ENCODE measurements at regions not wholly inside any gene's neighbourhood (a gene's known extent, or its start where the extent isn't known, plus 50 kb on each side); places are given as distances from the start of the nearest gene placed in this dataset.

- DNase-seq (ENCODE audit: low spot score): no peak
Observed at GRCh38 chr4:89549907-89550306, 242.3 kb upstream of the GPRIN3 start.

GRCh38 chr4:89545315-89545714, 237.7 kb upstream of the GPRIN3 start:
- no peak for DNase-seq (ENCODE audit: low spot score)

GRCh38 chr4:89541998-89542397, 234.4 kb upstream of the GPRIN3 start:
- DNase-seq (ENCODE audit: low spot score): no peak

DNA sequence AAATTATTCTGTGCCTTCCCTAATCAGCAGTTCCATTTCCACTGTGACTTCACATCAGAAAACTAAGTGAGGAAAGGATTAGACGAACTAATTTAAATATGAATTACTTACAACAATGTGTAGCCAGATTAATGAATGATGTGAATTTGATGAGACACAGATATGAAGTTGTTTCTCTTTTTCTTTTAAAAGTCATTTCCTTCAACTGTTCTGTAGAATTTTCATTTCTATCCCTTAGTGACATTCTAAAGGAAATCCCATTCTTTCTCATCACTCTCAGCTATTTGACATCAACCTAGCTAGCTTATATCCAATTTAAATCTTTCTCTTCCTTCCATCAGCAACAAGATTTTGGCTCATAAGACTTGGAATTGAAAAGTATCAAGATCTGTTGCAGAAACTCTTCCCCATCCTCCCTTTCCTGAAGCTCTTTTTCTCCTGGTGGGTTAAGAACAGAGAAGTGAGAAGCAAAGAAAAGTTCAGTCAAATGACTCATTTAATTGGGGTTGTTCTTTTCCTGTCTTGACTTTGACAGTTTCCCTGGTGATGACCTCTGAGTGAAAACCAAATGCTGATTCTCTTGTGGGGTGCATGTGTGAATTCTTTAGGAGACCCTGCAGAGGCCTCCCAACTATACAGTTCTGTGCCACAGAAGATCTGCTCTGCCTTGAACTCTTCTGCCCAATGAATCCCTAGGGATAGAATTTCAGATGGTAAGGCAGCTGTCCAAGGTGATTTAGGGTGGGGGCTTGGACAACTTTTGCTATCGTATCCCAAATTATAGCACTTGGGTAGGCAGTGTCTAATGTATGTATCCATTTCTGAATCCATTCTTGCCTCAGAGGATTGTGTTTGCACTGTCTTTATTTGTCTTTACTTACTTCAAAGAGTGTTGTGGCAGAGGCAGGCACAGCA, 232.5 kb upstream of the GPRIN3 start:
- no peak for DNase-seq (ENCODE audit: low spot score)

GRCh38 chr4:89539374-89539773, 231.8 kb upstream of the GPRIN3 start:
- no peak for DNase-seq (ENCODE audit: low spot score)

GRCh38 chr4:89538886-89539285, 231.3 kb upstream of the GPRIN3 start:
- DNase-seq (ENCODE audit: low spot score): no peak

DNA sequence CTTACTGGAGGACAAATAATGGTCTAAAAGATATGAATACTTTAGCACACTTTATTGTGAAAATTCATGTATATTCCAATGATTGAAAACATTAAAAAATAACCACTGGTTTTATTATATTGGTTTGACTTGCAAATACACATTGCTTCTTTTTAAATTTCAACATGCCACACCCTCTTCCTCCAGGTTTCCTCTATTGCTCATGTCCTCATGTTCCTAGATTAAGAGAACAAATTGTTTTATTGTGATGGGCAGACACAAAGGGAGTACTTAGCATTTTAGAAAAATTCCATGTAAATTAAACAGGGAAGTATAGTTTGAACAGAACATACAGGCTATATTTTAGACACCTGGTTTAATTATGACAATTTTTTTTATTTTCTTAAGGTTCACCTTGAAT, 230.6 kb upstream of the GPRIN3 start:
- no peak for DNase-seq (ENCODE audit: low spot score)

DNA sequence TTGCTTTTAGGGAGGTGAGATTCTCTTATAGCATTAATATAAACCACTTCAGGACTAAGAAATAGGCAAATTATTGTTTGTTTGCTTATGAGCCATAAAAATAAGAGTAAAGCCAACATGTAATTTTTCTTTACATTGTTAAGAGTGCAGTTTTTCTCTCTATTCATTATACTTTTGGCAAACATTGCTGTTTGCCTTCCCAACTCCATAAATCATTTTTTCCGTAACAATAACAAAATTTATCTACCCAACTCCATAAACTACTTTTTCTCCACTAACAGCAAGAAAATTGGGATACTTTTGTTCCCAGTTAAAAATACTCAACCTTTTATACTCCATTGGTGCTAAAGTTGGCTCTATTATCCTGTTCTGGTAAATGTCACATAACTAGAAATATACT, 229.7 kb upstream of the GPRIN3 start:
- no peak for DNase-seq (ENCODE audit: low spot score)

- DNase-seq (ENCODE audit: low spot score): no peak
Observed at GRCh38 chr4:89535251-89535650, 227.7 kb upstream of the GPRIN3 start.

GRCh38 chr4:89534356-89534755, 226.8 kb upstream of the GPRIN3 start:
- no peak for DNase-seq (ENCODE audit: low spot score)

GRCh38 chr4:89531932-89532640, 224.5 kb upstream of the GPRIN3 start:
- no peak for DNase-seq (ENCODE audit: low spot score)

GRCh38 chr4:89528526-89529133, 221.0 kb upstream of the GPRIN3 start:
- no peak for DNase-seq (ENCODE audit: low spot score)

DNA sequence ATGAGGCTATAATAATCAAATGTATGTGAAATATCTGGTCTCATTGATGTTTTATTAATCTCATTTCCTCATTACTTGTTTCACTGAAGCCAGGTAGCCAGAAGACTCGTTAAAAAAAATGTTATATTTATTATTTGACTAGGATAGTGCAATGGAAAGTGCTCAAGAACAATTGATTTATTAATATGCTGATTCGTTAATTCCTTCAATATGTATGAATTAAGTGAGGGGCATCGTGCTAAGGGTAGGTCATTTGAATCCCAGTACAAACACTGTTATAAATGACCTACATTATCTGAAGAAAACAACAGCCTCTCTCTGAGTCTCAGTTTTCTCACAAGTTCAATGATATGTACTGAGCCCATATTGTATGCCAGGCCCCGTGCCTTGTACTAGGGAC, 214.2 kb upstream of the GPRIN3 start:
- no peak for DNase-seq (ENCODE audit: low spot score)

GRCh38 chr4:89519771-89520320, 212.2 kb upstream of the GPRIN3 start:
- DNase-seq (ENCODE audit: low spot score): no peak

DNA sequence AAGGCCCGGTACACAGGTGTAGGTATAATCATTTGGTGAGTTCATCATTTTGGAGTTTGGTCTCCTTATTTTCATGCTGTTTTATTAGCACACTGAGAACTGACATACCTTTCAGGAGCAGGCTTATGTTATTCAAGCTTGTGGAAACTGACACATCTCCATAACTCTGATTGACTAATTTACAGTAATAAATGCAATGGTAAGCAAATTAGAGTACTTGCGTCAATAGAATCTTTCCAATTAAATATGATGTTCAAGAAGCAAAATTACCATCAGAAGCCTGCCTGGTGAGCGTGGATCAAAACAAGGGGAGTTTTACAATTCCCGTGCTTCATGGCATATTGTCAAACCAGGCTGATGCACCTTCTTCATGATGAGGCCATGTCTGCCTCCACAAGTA, 210.7 kb upstream of the GPRIN3 start:
- DNase-seq (ENCODE audit: low spot score): no peak

- no peak for DNase-seq (ENCODE audit: low spot score)
Observed at GRCh38 chr4:89514811-89515210, 207.2 kb upstream of the GPRIN3 start.

GRCh38 chr4:89511776-89512175, 204.2 kb upstream of the GPRIN3 start:
- DNase-seq (ENCODE audit: low spot score): no peak

GRCh38 chr4:89509708-89510281, 202.2 kb upstream of the GPRIN3 start:
- no peak for DNase-seq (ENCODE audit: low spot score)

DNA sequence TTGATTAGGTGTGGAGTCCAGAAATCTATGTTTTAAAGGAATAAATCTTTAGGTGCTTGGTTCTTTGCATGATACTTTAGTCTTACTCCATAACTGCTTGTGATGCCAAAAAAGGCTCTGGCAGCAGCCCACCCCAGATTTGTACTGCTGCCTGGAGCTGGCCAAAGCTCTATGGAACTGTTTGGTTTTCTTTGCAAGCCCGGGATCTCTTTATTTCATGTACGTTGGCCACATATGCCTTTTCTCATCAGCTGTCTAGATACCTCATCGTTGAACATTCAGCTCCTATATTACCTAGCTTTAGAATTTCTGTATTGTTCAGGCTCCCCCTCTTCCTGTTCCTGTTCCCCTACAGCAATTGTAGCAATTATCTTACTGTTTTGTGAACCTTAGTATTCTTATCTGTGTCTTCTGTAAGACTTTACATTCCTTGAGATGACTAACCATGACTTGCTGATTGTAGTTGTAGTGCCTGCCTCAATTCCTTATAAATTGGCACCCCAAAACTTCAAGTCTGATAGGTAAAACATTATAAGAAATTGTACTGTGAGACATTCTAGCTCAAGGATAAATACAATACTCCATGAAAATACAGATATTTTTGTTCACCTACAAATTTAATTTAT, 199.4 kb upstream of the GPRIN3 start:
- DNase-seq (ENCODE audit: low spot score): no peak

- no peak for DNase-seq (ENCODE audit: low spot score)
Observed at GRCh38 chr4:89502581-89502980, 195.0 kb upstream of the GPRIN3 start.

DNA sequence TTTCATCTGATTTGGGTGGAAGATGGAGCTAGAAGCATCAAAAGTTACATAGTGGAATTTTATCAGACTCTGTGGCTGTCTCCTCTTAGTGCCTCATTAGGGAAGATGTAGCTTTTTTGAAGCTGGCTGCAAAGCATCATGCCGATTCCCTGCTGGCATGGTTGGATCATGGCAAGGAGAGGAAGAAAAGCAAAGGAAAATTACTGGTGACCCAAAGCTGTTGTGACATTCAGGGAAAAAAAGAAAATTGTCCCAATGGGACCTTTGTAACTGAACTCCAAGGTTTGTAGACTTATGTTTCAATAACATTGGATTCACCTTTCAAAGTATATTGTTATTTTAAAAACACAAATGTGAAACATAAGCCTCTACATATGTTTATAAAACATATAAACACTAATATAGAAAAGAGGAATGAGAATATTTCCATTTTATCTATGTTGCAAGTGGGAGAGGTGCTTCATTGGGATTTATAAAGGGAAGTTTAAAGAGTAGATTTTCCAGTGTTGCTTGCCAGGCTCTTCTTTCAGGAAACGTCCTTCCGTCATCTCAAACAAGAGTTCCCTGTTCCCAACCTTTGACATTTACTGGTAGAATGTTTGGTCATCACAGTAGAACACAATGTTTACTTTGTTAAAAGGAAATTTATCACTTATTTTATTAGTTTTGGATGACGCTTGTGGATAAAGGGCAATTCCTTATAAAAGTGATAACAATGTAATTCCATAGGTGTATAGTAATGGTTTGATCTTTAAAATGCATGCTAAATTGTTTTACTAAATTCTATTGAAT, 190.1 kb upstream of the GPRIN3 start:
- no peak for DNase-seq (ENCODE audit: low spot score)

Data from hematopoietic multipotent progenitor cell treated with erythropoietin and hydrocortisone succinate and interleukin-3 and kit ligand, for 17 days (in vitro differentiated cells).